Stimulated activated CD4-positive, alpha-beta T cell treated with anti-CD3 and anti-CD28 coated beads, Interleukin-4, amount 100 ng/mL, for 24 hours (primary cell): ENCODE measurements at regions not wholly inside any gene's neighbourhood (a gene's known extent, or its start where the extent isn't known, plus 50 kb on each side); places are given as distances from the start of the nearest gene placed in this dataset.
"Not testable (repeated sequence)": the region's sequence is repeated elsewhere in the genome, so short reads cannot be mapped to it uniquely, and the experiment has no call there.

Source experiments
- DNase-seq: peaks from one replicate; pipeline ENCODE4 v3.0.0-alpha.2; 2020

- DNase-seq: no peak
Measured at GRCh38 chr2:239723486-239724193, 301.5 kb downstream of the NDUFA10 start.

GRCh38 chr2:239722760-239723470 lies 302.2 kb downstream of the NDUFA10 start:
- no peak for DNase-seq

GRCh38 chr2:239721991-239722759 lies 303.0 kb downstream of the NDUFA10 start:
- DNase-seq: no peak

- no peak for DNase-seq
Measured at GRCh38 chr2:239721531-239721930, 303.6 kb downstream of the NDUFA10 start.

GRCh38 chr2:239720361-239721360 lies 304.5 kb downstream of the NDUFA10 start:
- no peak for DNase-seq

- no peak for DNase-seq
Measured at GRCh38 chr2:239719791-239720360, 305.3 kb downstream of the NDUFA10 start.

GRCh38 chr2:239718991-239719390 lies 306.2 kb downstream of the NDUFA10 start:
- not testable (repeated sequence) for DNase-seq

- DNase-seq: peak; percentile 2
Measured at GRCh38 chr2:239717706-239718105, 307.4 kb downstream of the NDUFA10 start.

- no peak for DNase-seq
Measured at GRCh38 chr2:239717319-239717675, 307.8 kb downstream of the NDUFA10 start.

GRCh38 chr2:239716536-239717318 lies 308.4 kb downstream of the NDUFA10 start:
- peak; percentile 1 for DNase-seq

- DNase-seq: no peak
Measured at GRCh38 chr2:239716009-239716408, 309.1 kb downstream of the NDUFA10 start.

GRCh38 chr2:239715606-239716005 lies 309.5 kb downstream of the NDUFA10 start:
- no peak for DNase-seq

- no peak for DNase-seq
Measured at GRCh38 chr2:239715202-239715601, 309.9 kb downstream of the NDUFA10 start.

GRCh38 chr2:239714116-239714515 lies 311.0 kb downstream of the NDUFA10 start:
- no peak for DNase-seq

GRCh38 chr2:239712755-239713154 lies 311.9 kb upstream of the HDAC4 start:
- DNase-seq: no peak

GRCh38 chr2:239711911-239712570 lies 311.2 kb upstream of the HDAC4 start:
- DNase-seq: no peak

- no peak for DNase-seq
Measured at GRCh38 chr2:239710953-239711861, 310.4 kb upstream of the HDAC4 start.

GRCh38 chr2:239706367-239706766 lies 305.5 kb upstream of the HDAC4 start:
- no peak for DNase-seq

- DNase-seq: no peak
Measured at GRCh38 chr2:239704737-239705136, 303.9 kb upstream of the HDAC4 start.

- DNase-seq: no peak
Measured at GRCh38 chr2:239703834-239704233, 303.0 kb upstream of the HDAC4 start.
